Mesenchymal stem cell (in vitro differentiated cells and primary cell): ENCODE measurements at regions not wholly inside any gene's neighbourhood (a gene's known extent, or its start where the extent isn't known, plus 50 kb on each side); places are given as distances from the start of the nearest gene placed in this dataset.

Experiments used
- DNase-seq: peaks from one replicate; pipeline ENCODE4 v3.0.0-alpha.2; 2013
- H2AFZ ChIP-seq: one replicate; pipeline ENCODE4 v1.6.1; 2013; ENCODE audit warnings: low read depth, mild to moderate bottlenecking, control low read depth, inconsistent platforms, low read length, moderate library complexity
- H2AK5ac ChIP-seq: 2 replicates; pipeline ENCODE4 v1.6.1; 2013; ENCODE audit warnings: low read length, moderate library complexity, mild to moderate bottlenecking, inconsistent platforms; ENCODE audit not compliant: severe bottlenecking
- H2BK120ac ChIP-seq: one replicate; pipeline ENCODE4 v1.6.1; 2013; ENCODE audit warnings: low read depth, mild to moderate bottlenecking, inconsistent platforms, low read length, moderate library complexity
- H2BK12ac ChIP-seq, 2 experiments: one replicate each; pipeline ENCODE4 v1.6.1; 2013; ENCODE audit warnings: inconsistent platforms in 2 of 2, low read length in 2 of 2, mild to moderate bottlenecking in 2 of 2, moderate library complexity in 2 of 2, control low read depth in 1 of 2
- H2BK15ac ChIP-seq: one replicate; pipeline ENCODE4 v1.6.1; 2013; ENCODE audit warnings: mild to moderate bottlenecking, low read depth, inconsistent platforms; ENCODE audit not compliant: poor library complexity, severe bottlenecking
- H2BK5ac ChIP-seq: 2 replicates; pipeline ENCODE4 v1.6.1; 2013; ENCODE audit warnings: low read depth, mild to moderate bottlenecking, low read length, control low read depth, inconsistent platforms; ENCODE audit not compliant: poor library complexity, severe bottlenecking
- H3K14ac ChIP-seq, 2 experiments: one replicate each; pipeline ENCODE4 v1.6.1; 2013; ENCODE audit warnings: inconsistent platforms in 2 of 2, low read length in 2 of 2, control low read depth in 1 of 2, mild to moderate bottlenecking in 1 of 2, moderate library complexity in 1 of 2
- H3K18ac ChIP-seq, 2 experiments: one replicate each; pipeline ENCODE4 v1.6.1; 2013; ENCODE audit warnings: inconsistent platforms in 2 of 2, low read length in 2 of 2, control low read depth in 1 of 2, low read depth in 1 of 2, mild to moderate bottlenecking in 1 of 2
- H3K23ac ChIP-seq, 2 experiments: one replicate each; pipeline ENCODE4 v1.6.1; 2013; ENCODE audit warnings: inconsistent platforms in 2 of 2, low read length in 2 of 2, mild to moderate bottlenecking in 2 of 2, moderate library complexity in 2 of 2, control low read depth in 1 of 2
- H3K27ac ChIP-seq: 2 replicates; pipeline ENCODE4 v1.5.1; 2013; ENCODE audit warnings: mild to moderate bottlenecking, moderate library complexity, low read length, control low read depth, inconsistent platforms; ENCODE audit not compliant: poor library complexity, severe bottlenecking
- H3K27me3 ChIP-seq, 2 experiments: 2 replicates each; pipeline versions ENCODE4 v1.6.1 to v1.7.0; 2013; ENCODE audit warnings: low read length in 2 of 2, mild to moderate bottlenecking in 2 of 2, moderate library complexity in 2 of 2, control low read depth in 1 of 2, inconsistent platforms in 1 of 2; ENCODE audit not compliant: control insufficient read depth in 1 of 2, insufficient read depth in 1 of 2
- H3K36me3 ChIP-seq, 2 experiments: 2 replicates each; pipeline versions ENCODE4 v1.6.1 to v1.7.0; 2013; ENCODE audit warnings: low read length in 2 of 2, control low read depth in 1 of 2, inconsistent platforms in 1 of 2, low read depth in 1 of 2, mild to moderate bottlenecking in 1 of 2; ENCODE audit not compliant: insufficient read depth in 2 of 2, control insufficient read depth in 1 of 2
- H3K4ac ChIP-seq, 2 experiments: one replicate each; pipeline ENCODE4 v1.6.1; 2013; ENCODE audit warnings: inconsistent platforms in 2 of 2, low read length in 2 of 2, mild to moderate bottlenecking in 2 of 2, moderate library complexity in 2 of 2, control low read depth in 1 of 2, low read depth in 1 of 2
- H3K4me1 ChIP-seq: 2 replicates; pipeline ENCODE4 v1.6.1; 2013; ENCODE audit warnings: low read depth, low read length, control low read depth; ENCODE audit not compliant: control insufficient read depth, insufficient read depth
- H3K4me2 ChIP-seq: 2 replicates; pipeline ENCODE4 v1.6.1; 2013; ENCODE audit warnings: low read length, mild to moderate bottlenecking, inconsistent platforms; ENCODE audit not compliant: poor library complexity, severe bottlenecking
- H3K4me3 ChIP-seq, 2 experiments: 2 replicates each; pipeline versions ENCODE4 v1.5.1 to v1.7.0; 2013; ENCODE audit warnings: low read length in 2 of 2, mild to moderate bottlenecking in 2 of 2, control low read depth in 1 of 2, low read depth in 1 of 2; ENCODE audit not compliant: insufficient read depth in 1 of 2
- H3K79me1 ChIP-seq: replicated peaks from 2 replicates; pipeline ENCODE4 v1.6.1; 2013; ENCODE audit warnings: mild to moderate bottlenecking, control low read depth, low read length, inconsistent platforms; ENCODE audit not compliant: poor library complexity, severe bottlenecking
- H3K9ac ChIP-seq: 2 replicates; pipeline ENCODE4 v1.7.0; 2013; ENCODE audit warnings: mild to moderate bottlenecking, low read length, moderate library complexity
- H3K9me3 ChIP-seq: 2 replicates; pipeline ENCODE4 v1.7.0; 2013; ENCODE audit warnings: mild to moderate bottlenecking, low read length; ENCODE audit not compliant: control insufficient read depth
- H4K8ac ChIP-seq: one replicate; pipeline ENCODE4 v1.6.1; 2013; ENCODE audit warnings: inconsistent platforms, mild to moderate bottlenecking, low read length, moderate library complexity
- H4K91ac ChIP-seq: one replicate; pipeline ENCODE4 v1.6.1; 2013; ENCODE audit warnings: mild to moderate bottlenecking, low read length, inconsistent platforms
- WGBS: methylation state at CpG from one replicate; pipeline ENCODE4 v1.1.7; 2013; ENCODE audit warnings: mixed read lengths; 5-methylcytosine and 5-hydroxymethylcytosine counted together

DNA sequence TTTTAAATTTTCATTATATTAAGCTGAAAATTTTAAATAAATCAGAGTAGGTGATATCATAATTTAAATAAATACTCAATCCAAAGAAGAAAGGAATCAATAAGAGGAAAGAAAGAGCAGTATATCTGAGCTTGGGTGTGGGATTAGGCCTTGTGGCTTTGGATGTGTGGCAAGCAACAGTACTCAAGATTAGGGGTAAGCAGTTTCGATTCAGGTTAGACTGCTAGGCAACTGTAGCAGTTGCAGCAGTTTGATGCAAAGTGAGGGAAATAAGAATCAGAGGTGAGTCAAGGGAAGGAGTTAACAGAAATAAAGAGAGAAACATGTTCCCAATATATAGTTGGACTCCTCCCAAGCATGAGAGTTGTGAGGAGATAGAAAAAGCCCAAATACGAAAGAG, 599.6 kb upstream of the KLHL4 start:
- H3K4me1 ChIP-seq, result no peaks in the 10 kb centered on the region
- no peaks in the 10 kb centered on the region for H3K79me1 ChIP-seq
- DNase-seq, result no peak
- WGBS, result 75% methylated on average over 1 of the region's 2 CpGs
- no peaks in the 10 kb centered on the region for H3K27me3 ChIP-seq
- no peak overlapping the region for H3K23ac ChIP-seq
- no peak overlapping the region for H3K27ac ChIP-seq
- H3K4me2 ChIP-seq, result no peak overlapping the region
- H4K8ac ChIP-seq, result no peak overlapping the region
- no peak overlapping the region for H2BK120ac ChIP-seq
- H2BK15ac ChIP-seq, result no peak overlapping the region
- no peak overlapping the region for H2AFZ ChIP-seq
- no peak overlapping the region for H3K9ac ChIP-seq
- H2BK5ac ChIP-seq, result no peak overlapping the region
- no peak overlapping the region for H2AK5ac ChIP-seq
- no peaks in the 10 kb centered on the region for H3K36me3 ChIP-seq
- H3K9me3 ChIP-seq, result no peaks in the 10 kb centered on the region
- no peak overlapping the region for H2BK12ac ChIP-seq
- no peak overlapping the region for H3K18ac ChIP-seq
- no peak overlapping the region for H3K4ac ChIP-seq
- H3K14ac ChIP-seq, result no peak overlapping the region
- no peak overlapping the region for H4K91ac ChIP-seq
- H3K4me3 ChIP-seq, result no peak overlapping the region

DNA sequence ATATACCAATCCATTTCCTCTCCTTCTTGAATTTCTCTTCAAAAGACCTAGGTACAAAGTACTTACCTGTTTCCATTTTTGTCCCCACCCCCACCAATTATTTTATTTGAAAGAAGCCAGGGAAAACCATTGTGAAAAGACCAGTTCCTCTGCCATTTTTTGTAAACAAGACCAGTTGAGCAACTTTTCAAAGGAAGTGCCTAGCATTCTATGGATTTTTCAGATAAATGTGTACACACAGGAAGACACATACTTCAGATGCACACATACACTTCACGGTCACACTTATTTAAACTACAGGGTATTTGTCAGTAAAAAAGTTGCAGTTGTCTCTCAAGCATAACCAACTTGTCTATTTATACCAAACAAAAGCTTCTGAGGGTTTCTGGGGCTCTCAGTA, 587.2 kb upstream of the KLHL4 start:
- no CpG with 5 or more reads among the region's 1 CpG for WGBS
- Histone ChIP-seq H3K4me2 (no peak overlapping the region), H3K9me3 (no peaks in the 10 kb centered on the region), H2BK15ac (no peak overlapping the region), H3K4me1 (no peaks in the 10 kb centered on the region), H3K79me1 (no peaks in the 10 kb centered on the region), H3K4me3 (no peak overlapping the region), H3K27ac (no peak overlapping the region), H3K9ac (no peak overlapping the region), H2BK12ac (no peak overlapping the region), H4K91ac (no peak overlapping the region), H3K18ac (no peak overlapping the region), H3K36me3 (no peaks in the 10 kb centered on the region), H2AFZ (no peak overlapping the region), H3K14ac (no peak overlapping the region), H2AK5ac (no peak overlapping the region), H3K27me3 (no peaks in the 10 kb centered on the region), H3K4ac (no peak overlapping the region), H4K8ac (no peak overlapping the region), H2BK5ac (no peak overlapping the region), H3K23ac (no peak overlapping the region), H2BK120ac (no peak overlapping the region)
- peak; percentile 0 for DNase-seq

DNA sequence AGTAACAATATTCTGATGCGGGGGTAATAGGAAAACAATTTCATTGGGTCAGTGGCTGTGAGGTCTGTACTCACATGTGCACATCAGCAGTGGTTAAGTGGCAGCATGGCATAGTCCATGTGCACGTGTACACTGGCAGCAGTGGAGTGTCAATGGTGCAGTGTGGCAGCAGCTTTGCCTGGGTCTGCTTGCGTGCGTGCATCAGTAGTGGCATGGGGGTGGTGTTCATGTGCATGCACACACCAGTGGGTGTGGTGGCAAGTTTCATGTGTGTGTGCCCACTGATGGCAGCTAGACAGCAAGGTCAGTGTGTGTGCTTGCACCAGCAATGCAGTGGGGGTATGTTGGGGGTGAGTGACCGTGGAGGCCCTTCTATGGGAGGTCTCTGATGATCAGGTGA, 581.6 kb upstream of the KLHL4 start:
- H2AK5ac ChIP-seq, result no peak overlapping the region
- H3K9ac ChIP-seq, result no peak overlapping the region
- H3K4me3 ChIP-seq, result no peak overlapping the region
- no peaks in the 10 kb centered on the region for H3K27me3 ChIP-seq
- H3K4ac ChIP-seq, result no peak overlapping the region
- WGBS, result 92% methylated on average over 5 of the region's 5 CpGs
- H2BK15ac ChIP-seq, result no peak overlapping the region
- no peak overlapping the region for H4K8ac ChIP-seq
- no peak for DNase-seq
- no peak overlapping the region for H2BK120ac ChIP-seq
- H2AFZ ChIP-seq, result no peak overlapping the region
- no peak overlapping the region for H2BK12ac ChIP-seq
- no peak overlapping the region for H3K23ac ChIP-seq
- no peak overlapping the region for H3K18ac ChIP-seq
- no peaks in the 10 kb centered on the region for H3K4me1 ChIP-seq
- H3K14ac ChIP-seq, result no peak overlapping the region
- H2BK5ac ChIP-seq, result no peak overlapping the region
- H3K9me3 ChIP-seq, result no peaks in the 10 kb centered on the region
- no peaks in the 10 kb centered on the region for H3K36me3 ChIP-seq
- no peak overlapping the region for H4K91ac ChIP-seq
- no peak overlapping the region for H3K27ac ChIP-seq
- no peak overlapping the region for H3K4me2 ChIP-seq
- no peaks in the 10 kb centered on the region for H3K79me1 ChIP-seq

DNA sequence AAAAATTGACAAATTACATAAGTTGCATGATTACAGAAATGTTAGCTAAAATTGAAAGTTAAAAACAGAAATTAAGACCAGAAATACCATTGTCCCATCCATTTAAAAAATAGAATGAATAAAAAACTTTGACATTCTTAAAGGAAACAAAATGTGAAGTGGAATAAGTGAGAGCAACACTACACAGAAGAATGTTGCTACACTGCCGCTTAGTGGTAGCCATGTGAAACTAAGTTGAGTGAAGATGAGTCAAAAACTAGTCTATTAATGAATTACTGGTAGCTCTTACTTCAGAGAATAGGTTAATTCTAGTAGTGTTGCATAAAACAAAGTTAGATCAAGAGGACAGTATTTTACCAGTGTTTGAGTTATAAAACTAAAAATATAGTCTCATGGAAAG, 571.0 kb upstream of the KLHL4 start:
- Histone ChIP-seq H3K4me2 (no peak overlapping the region), H3K18ac (no peak overlapping the region), H3K36me3 (no peaks in the 10 kb centered on the region), H2BK5ac (no peak overlapping the region), H3K4me3 (no peak overlapping the region), H3K9me3 (no peaks in the 10 kb centered on the region), H3K9ac (no peak overlapping the region), H3K4me1 (no peaks in the 10 kb centered on the region), H3K27me3 (no peaks in the 10 kb centered on the region), H3K14ac (no peak overlapping the region), H3K23ac (no peak overlapping the region), H3K27ac (no peak overlapping the region), H3K79me1 (no peaks in the 10 kb centered on the region), H4K8ac (no peak overlapping the region), H3K4ac (no peak overlapping the region), H4K91ac (no peak overlapping the region), H2AFZ (no peak overlapping the region), H2AK5ac (no peak overlapping the region), H2BK12ac (no peak overlapping the region), H2BK15ac (no peak overlapping the region), H2BK120ac (no peak overlapping the region)
- WGBS, result 0% methylated on average over 1 of the region's 1 CpG
- peak; percentile 37 for DNase-seq
